Mesendoderm (in vitro differentiated cells): ENCODE measurements at regions not wholly inside any gene's neighbourhood (a gene's known extent, or its start where the extent isn't known, plus 50 kb on each side); places are given as distances from the start of the nearest gene placed in this dataset.

Experiments used
- DNase-seq: peaks from one replicate; pipeline ENCODE4 v3.0.0; 2013
- H2AK5ac ChIP-seq: 2 replicates; pipeline ENCODE4 v1.6.1; 2013; ENCODE audit warnings: low read length, inconsistent platforms
- H2BK120ac ChIP-seq: 2 replicates; pipeline ENCODE4 v1.6.1; 2013; ENCODE audit warnings: low read depth, mild to moderate bottlenecking, low read length, moderate library complexity, mixed read lengths
- H2BK15ac ChIP-seq: replicated peaks from 2 replicates; pipeline ENCODE4 v1.6.1; 2013; ENCODE audit warnings: low read depth, mild to moderate bottlenecking, moderate library complexity
- H2BK5ac ChIP-seq: 2 replicates; pipeline ENCODE4 v1.6.1; 2013; ENCODE audit warnings: low read length, inconsistent platforms
- H3K18ac ChIP-seq: 2 replicates; pipeline ENCODE4 v1.6.1; 2013; ENCODE audit warnings: mild to moderate bottlenecking, low read length, mixed read lengths
- H3K23ac ChIP-seq: one replicate; pipeline ENCODE4 v1.6.1; 2013; ENCODE audit warnings: low read length
- H3K27ac ChIP-seq: 2 replicates; pipeline ENCODE4 v1.5.1; 2013; ENCODE audit warnings: low read depth, mild to moderate bottlenecking, inconsistent platforms, low read length, moderate library complexity
- H3K27me3 ChIP-seq: 2 replicates; pipeline ENCODE4 v1.6.1; 2013; ENCODE audit warnings: low read length, control low read depth, mild to moderate bottlenecking, inconsistent platforms; ENCODE audit not compliant: insufficient read depth, poor library complexity
- H3K36me3 ChIP-seq: 2 replicates; pipeline ENCODE4 v1.6.1; 2013; ENCODE audit warnings: low read length, inconsistent platforms; ENCODE audit not compliant: control insufficient read depth, insufficient read depth
- H3K4ac ChIP-seq: one replicate; pipeline ENCODE4 v1.6.1; 2013; ENCODE audit warnings: low read depth, mild to moderate bottlenecking, low read length, moderate library complexity
- H3K4me1 ChIP-seq: 2 replicates; pipeline ENCODE4 v1.6.1; 2013; ENCODE audit warnings: low read depth, low read length, inconsistent platforms; ENCODE audit not compliant: control insufficient read depth
- H3K4me2 ChIP-seq: 2 replicates; pipeline ENCODE4 v1.6.1; 2013; ENCODE audit warnings: low read length
- H3K4me3 ChIP-seq: 2 replicates; pipeline ENCODE4 v1.5.1; 2013; ENCODE audit warnings: mild to moderate bottlenecking, low read length
- H3K56ac ChIP-seq: one replicate; pipeline ENCODE4 v1.6.1; 2013; ENCODE audit warnings: low read length
- H3K79me1 ChIP-seq: 2 replicates; pipeline ENCODE4 v1.6.1; 2013; ENCODE audit warnings: low read length, inconsistent platforms
- H3K79me2 ChIP-seq: 2 replicates; pipeline ENCODE4 v1.6.1; 2013; ENCODE audit warnings: mild to moderate bottlenecking, low read length; ENCODE audit not compliant: control insufficient read depth, insufficient read depth
- H3K9ac ChIP-seq: 2 replicates; pipeline ENCODE4 v1.6.1; 2013; ENCODE audit warnings: low read length, inconsistent platforms
- H4K5ac ChIP-seq: one replicate; pipeline ENCODE4 v1.6.1; 2013; ENCODE audit warnings: low read length
- H4K8ac ChIP-seq: one replicate; pipeline ENCODE4 v1.6.1; 2013; ENCODE audit warnings: low read depth, mild to moderate bottlenecking, control low read depth, low read length, moderate library complexity
- WGBS: extraction: QIAGEN DNeasy Blood & Tissue Kit; methylation state at CpG from one replicate; pipeline ENCODE4 v1.1.7; 2013; ENCODE audit warnings: low lambda C conversion rate, missing lambda C conversion rate; ENCODE audit not compliant: insufficient coverage; ENCODE audit errors: extremely low coverage; 5-methylcytosine and 5-hydroxymethylcytosine counted together

DNA sequence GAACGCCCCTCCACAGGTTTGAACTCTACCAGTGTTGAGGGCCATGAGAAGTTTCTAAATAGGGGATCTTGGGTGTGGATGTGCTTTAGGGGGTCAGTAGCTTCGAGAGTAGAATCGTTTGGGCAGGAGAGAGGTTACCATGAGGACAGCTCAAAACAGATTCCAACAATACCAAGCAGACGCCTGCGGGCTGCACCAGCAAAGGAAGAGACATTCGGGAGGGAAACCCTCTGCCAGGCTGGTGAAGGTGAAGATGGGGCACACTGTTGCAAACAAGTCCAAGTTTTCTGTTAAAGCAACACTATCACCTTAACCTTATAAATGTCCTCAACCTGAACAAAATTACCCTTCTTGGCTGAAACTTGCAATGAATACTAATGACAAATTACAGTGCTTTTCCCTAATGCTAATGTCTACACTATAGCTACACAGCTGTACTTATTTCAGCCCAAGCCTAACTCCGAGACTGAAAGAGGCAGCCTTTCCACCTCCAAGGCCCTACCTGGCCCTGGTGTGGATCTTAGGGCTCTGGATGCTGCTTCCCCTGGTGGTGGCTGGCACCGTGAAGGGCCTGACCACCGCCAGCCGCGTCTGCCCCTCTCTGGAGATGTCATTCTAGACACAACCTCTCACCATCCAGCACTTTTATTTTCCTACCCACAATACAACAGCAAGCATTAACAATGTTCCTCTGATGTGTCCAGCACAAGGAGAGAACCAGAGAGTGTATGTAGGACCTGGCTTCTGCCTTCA is 80.1 kb downstream of the DLL1 start:
- DNase-seq = no peak

GRCh38 chr6:170210026-170210390 is 80.9 kb downstream of the DLL1 start:
- WGBS = no CpG with 5 or more reads among the region's 20 CpGs
- H4K8ac ChIP-seq = no peak overlapping the region
- no peak for DNase-seq

More for the DNA sequence above, 80.1 kb downstream of the DLL1 start:
- Histone ChIP-seq H4K8ac (no peak overlapping the region), H3K4me3 (no peak overlapping the region), H3K79me1 (no peaks in the 10 kb centered on the region), H3K4ac (no peak overlapping the region), H2AK5ac (no peak overlapping the region), H3K23ac (no peak overlapping the region), H3K9ac (no peak overlapping the region), H2BK120ac (no peak overlapping the region), H3K18ac (no peak overlapping the region), H3K27me3 (no peaks in the 10 kb centered on the region), H3K4me1 (no peaks in the 10 kb centered on the region), H3K56ac (no peak overlapping the region), H4K5ac (no peak overlapping the region), H3K36me3 (no peaks in the 10 kb centered on the region), H2BK15ac (no peak overlapping the region), H3K79me2 (no peaks in the 10 kb centered on the region), H2BK5ac (no peak overlapping the region), H3K27ac (no peak overlapping the region), H3K4me2 (no peak overlapping the region)
- WGBS = no CpG with 5 or more reads among the region's 11 CpGs

GRCh38 chr6:170209354-170210025 is 81.4 kb downstream of the DLL1 start:
- Histone ChIP-seq H3K36me3 (no peaks in the 10 kb centered on the region), H3K4me1 (no peaks in the 10 kb centered on the region), H2BK15ac (no peak overlapping the region), H3K79me2 (no peaks in the 10 kb centered on the region), H2BK5ac (no peak overlapping the region), H3K18ac (no peak overlapping the region), H3K4ac (no peak overlapping the region), H3K23ac (no peak overlapping the region), H4K8ac (no peak overlapping the region), H2BK120ac (no peak overlapping the region), H3K79me1 (no peaks in the 10 kb centered on the region), H3K4me3 (no peak overlapping the region), H3K4me2 (no peak overlapping the region), H3K9ac (no peak overlapping the region), H3K27ac (no peak overlapping the region), H3K56ac (no peak overlapping the region), H3K27me3 (no peaks in the 10 kb centered on the region), H2AK5ac (no peak overlapping the region), H4K5ac (no peak overlapping the region)
- DNase-seq = no peak
- WGBS = no CpG with 5 or more reads among the region's 22 CpGs

More at GRCh38 chr6:170210026-170210390, 80.9 kb downstream of the DLL1 start:
- Histone ChIP-seq H3K27me3 (no peaks in the 10 kb centered on the region), H2BK120ac (no peak overlapping the region), H2BK15ac (no peak overlapping the region), H3K27ac (no peak overlapping the region), H2BK5ac (no peak overlapping the region), H2AK5ac (no peak overlapping the region), H3K23ac (no peak overlapping the region), H3K36me3 (no peaks in the 10 kb centered on the region), H3K4me2 (no peak overlapping the region), H3K79me1 (no peaks in the 10 kb centered on the region), H3K4me3 (no peak overlapping the region), H3K9ac (no peak overlapping the region), H3K79me2 (no peaks in the 10 kb centered on the region), H4K5ac (no peak overlapping the region), H3K4me1 (no peaks in the 10 kb centered on the region), H3K18ac (no peak overlapping the region), H3K4ac (no peak overlapping the region), H3K56ac (no peak overlapping the region)

DNA sequence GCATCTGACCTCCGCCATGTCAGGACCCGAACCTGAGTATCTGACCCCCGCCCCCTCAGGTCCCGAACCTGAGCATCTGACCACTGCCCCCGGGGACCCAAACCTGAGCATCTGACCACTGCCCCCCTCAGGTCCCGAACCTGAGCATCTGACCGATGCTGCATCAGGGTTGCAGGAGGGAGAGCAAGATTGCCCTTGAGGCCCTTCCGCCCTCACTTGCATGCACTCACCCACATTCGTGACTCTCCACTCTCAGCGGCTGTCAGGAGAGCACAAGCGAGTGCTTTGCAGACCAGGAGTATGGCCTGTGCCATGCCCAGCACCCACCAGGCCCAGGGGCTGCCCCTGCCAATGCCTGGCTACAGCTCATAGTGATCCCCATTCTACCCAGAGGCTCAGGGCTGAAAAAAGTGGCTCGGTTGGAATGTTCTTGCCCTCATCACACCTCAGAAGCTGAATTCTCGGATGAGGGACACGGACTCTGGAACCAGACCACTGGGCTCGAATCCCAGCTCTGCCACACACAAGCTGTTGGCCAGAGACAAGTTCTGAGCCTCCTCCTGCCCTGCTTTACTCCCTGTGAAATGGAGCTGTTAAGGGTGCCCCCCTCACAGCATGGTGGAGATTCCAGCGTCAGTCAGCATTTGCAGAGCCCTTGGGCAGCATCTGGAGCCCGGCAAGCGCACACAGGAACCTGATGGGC is 82.1 kb downstream of the DLL1 start:
- Histone ChIP-seq H2AK5ac (no peak overlapping the region), H2BK120ac (no peak overlapping the region), H3K4ac (no peak overlapping the region), H3K27ac (no peak overlapping the region), H3K9ac (no peak overlapping the region), H3K18ac (no peak overlapping the region), H4K5ac (no peak overlapping the region), H2BK5ac (no peak overlapping the region), H3K4me1 (no peaks in the 10 kb centered on the region), H3K56ac (no peak overlapping the region), H2BK15ac (no peak overlapping the region), H3K23ac (no peak overlapping the region), H4K8ac (no peak overlapping the region), H3K27me3 (no peaks in the 10 kb centered on the region), H3K4me2 (no peak overlapping the region), H3K36me3 (no peaks in the 10 kb centered on the region), H3K79me1 (no peaks in the 10 kb centered on the region), H3K79me2 (no peaks in the 10 kb centered on the region), H3K4me3 (no peak overlapping the region)
- no CpG with 5 or more reads among the region's 18 CpGs for WGBS
- DNase-seq = no peak

DNA sequence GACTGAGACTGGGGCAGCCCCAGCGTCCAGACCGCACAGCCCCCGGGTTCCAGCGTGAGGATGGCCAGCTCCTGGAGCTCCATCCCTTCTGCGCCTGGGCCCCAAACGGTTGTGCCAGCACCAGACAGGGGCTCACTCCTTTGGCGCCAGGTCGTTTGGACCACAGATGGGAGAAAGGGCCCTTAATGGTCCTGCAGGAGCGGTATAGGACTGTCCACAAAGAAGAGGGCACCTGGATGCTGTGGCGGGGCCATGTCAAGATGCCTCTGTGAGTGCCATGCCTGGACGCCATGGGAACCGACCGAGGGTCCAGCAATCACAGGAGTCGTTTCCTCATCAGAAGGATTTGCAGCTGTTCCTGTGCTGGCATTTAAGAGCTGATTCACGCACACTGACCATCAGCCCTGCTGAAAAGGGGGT is 82.7 kb downstream of the DLL1 start:
- no peak for DNase-seq
- H3K18ac ChIP-seq = no peak overlapping the region
- no peak overlapping the region for H2AK5ac ChIP-seq
- no CpG with 5 or more reads among the region's 15 CpGs for WGBS
- no peak overlapping the region for H4K8ac ChIP-seq
- no peak overlapping the region for H3K27ac ChIP-seq
- no peaks in the 10 kb centered on the region for H3K79me2 ChIP-seq
- H3K9ac ChIP-seq = no peak overlapping the region
- no peak overlapping the region for H3K4ac ChIP-seq
- no peaks in the 10 kb centered on the region for H3K79me1 ChIP-seq
- no peak overlapping the region for H3K4me2 ChIP-seq
- no peak overlapping the region for H3K23ac ChIP-seq
- no peak overlapping the region for H2BK15ac ChIP-seq
- H3K27me3 ChIP-seq = no peaks in the 10 kb centered on the region
- H3K56ac ChIP-seq = no peak overlapping the region
- H2BK120ac ChIP-seq = no peak overlapping the region
- H2BK5ac ChIP-seq = no peak overlapping the region
- no peak overlapping the region for H3K4me3 ChIP-seq
- no peaks in the 10 kb centered on the region for H3K36me3 ChIP-seq
- H3K4me1 ChIP-seq = no peaks in the 10 kb centered on the region
- no peak overlapping the region for H4K5ac ChIP-seq
